GM20000 (cell line): ENCODE measurements at regions not wholly inside any gene's neighbourhood (a gene's known extent, or its start where the extent isn't known, plus 50 kb on each side); places are given as distances from the start of the nearest gene placed in this dataset.

Experiments used
- DNase-seq: peaks from one replicate; pipeline ENCODE4 v3.0.0; 2012; ENCODE audit warnings: low spot score
- TF ChIP-seq, protein P1 (sequence below): IDR thresholded peaks from 2 replicates; pipeline ENCODE4 v1.5.1; 2012; ENCODE audit warnings: mild to moderate bottlenecking, control low read depth; ENCODE audit errors: extremely low read depth, missing control alignments

DNA sequence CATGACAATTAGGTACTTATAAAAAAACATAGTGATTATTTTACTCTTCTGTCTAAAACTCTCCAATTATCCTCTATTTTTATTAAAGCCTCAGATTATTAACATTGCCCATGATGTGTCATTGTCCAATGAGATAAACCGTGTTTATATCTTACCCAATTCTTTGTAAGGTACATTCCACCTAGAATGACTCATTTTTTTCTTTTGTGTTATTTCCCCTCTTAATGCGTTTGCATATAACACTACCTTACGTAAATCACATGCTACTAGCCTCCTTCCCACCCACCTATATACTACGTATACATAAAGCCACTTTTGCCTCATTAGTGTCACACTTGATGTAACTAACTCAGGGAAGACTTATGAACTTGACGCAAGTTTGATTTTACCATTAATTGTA is 336.3 kb upstream of the PTCHD4 start:
- TF ChIP-seq, protein P1, sequence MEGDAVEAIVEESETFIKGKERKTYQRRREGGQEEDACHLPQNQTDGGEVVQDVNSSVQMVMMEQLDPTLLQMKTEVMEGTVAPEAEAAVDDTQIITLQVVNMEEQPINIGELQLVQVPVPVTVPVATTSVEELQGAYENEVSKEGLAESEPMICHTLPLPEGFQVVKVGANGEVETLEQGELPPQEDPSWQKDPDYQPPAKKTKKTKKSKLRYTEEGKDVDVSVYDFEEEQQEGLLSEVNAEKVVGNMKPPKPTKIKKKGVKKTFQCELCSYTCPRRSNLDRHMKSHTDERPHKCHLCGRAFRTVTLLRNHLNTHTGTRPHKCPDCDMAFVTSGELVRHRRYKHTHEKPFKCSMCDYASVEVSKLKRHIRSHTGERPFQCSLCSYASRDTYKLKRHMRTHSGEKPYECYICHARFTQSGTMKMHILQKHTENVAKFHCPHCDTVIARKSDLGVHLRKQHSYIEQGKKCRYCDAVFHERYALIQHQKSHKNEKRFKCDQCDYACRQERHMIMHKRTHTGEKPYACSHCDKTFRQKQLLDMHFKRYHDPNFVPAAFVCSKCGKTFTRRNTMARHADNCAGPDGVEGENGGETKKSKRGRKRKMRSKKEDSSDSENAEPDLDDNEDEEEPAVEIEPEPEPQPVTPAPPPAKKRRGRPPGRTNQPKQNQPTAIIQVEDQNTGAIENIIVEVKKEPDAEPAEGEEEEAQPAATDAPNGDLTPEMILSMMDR = no peak
- no peak for DNase-seq

DNA sequence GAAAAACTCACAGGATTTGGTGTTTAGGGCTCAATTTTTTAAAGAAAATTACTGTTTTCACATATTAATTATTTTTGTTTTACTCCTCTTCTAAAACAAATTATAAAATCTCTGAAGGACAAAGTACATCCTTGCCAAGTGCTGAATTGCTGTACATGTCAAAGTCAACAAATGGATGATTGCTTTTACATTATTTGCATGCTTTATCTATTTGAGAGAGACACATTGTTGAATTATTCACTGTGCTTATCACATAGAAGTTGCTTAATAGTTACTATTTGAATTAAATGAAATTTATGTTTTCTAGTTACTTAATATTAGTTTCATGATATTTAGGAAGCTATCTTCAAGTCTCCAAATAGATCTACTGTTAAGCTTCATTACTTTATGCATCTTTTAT is 318.6 kb upstream of the PTCHD4 start:
- no peak for DNase-seq
- TF ChIP-seq, protein P1 = no peak

DNA sequence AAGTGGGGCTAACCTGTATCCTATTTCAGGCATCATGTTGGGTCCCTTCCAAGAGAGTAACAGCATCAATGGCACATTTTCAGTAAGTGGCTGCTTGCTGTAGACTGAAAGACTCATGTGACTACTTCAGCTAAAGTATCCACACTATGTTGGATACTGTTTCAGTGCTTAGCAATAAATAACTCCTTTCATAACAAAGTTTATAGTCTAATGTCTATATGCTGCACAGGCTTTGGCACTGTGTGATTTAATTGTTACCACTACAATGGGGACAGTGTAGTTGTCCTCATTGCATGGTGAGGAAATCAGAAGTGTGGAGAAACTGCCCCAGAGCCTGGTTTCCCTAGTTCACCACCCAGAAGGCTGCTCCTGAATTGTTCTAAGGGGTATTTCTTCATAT is 318.0 kb upstream of the PTCHD4 start:
- no peak for DNase-seq

DNA sequence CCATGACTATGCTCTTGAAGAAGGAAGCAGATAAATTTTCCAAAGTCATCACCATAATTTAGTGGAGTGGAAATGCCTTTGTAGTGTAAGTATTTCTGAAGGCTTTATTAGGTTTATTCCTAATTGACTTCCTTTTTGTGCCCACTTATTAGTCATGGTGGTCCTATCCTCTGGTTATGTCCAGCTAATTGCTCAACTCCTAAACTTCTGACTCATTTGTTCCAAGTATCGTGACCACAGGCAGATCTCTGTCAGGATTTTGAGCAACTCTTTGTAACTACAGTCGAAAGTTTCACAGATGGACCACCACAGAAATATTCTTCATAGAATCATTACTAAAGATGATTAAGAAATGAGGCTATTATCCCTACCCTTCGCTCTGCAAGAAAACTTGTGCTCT is 315.6 kb upstream of the PTCHD4 start:
- TF ChIP-seq, protein P1 = no peak
- DNase-seq = no peak

More for the DNA sequence above, 318.0 kb upstream of the PTCHD4 start:
- TF ChIP-seq, protein P1 = no peak

DNA sequence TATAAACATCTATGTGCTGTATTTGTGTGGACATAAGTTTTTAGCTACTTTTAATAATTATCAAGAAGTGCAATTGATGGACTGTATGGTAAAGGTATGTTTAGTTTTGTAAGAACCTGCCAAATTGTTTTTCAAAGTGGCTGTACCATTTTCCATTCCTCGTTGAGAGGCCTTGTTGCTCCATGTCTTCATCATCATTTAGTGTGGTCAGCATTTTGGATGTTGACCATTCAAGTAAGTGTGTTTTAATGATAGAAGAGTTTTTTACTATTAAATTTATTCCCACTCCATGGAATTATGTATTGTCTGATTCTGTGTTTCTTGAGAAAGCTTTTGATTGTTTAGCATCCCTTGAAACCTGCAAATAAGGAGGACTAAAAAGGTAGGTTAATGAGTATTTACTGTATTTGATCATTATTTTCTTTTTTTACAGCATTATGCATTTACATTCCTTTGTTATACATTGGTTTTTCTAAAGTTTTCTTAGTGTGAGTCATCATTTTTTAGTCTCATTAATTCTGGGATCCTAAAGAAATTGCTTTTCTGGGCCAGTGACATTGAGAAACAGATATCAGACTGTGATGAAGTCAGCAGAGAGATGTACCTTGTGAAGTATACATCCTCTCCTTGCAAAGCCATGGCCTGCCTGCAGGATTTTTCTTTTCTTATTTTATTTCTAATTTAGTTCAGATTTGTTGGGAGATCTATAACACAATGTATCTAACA is 312.8 kb upstream of the PTCHD4 start:
- TF ChIP-seq, protein P1 = no peak
- DNase-seq = no peak

DNA sequence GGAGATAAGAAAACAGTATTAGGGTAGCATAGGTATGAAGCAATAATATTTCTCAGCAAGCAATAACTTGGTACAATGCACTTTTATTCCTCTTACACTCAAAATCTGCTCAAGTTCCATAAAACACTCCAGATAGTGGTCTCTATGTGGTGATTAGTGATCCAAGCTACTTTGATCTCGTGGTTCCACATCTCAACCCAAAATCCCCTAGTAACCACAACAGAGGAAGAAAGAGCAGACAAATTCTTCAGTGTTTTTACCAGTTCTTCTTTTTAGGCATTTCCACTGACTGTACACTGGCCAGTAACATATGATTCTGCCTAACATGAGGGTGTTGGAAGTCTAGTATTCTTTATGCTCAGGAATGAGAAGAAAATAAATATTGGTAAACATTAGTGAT is 309.0 kb upstream of the PTCHD4 start:
- DNase-seq = no peak
- TF ChIP-seq, protein P1 = no peak

DNA sequence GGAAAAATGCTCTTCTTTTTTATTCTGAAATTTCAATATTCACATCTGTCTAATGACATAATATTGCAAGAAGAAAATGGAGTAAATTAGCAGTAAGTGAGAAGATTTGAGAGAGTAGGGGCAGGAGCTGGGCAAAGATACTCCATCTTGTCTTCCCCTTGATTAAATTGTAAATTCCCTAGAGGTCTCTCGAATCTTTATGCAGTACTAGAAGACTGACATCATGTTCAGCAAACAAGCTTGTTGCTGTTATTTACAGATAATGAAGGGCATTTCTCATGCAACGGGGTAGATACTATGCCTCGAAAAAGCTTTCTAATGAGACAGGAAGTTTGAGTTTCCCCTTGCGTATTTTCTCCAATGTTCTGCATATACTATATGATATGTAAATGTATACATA is 306.9 kb upstream of the PTCHD4 start:
- TF ChIP-seq, protein P1 = no peak
- DNase-seq = no peak
